Nephron progenitor cell (in vitro differentiated cells): ENCODE measurements at regions not wholly inside any gene's neighbourhood (a gene's known extent, or its start where the extent isn't known, plus 50 kb on each side); places are given as distances from the start of the nearest gene placed in this dataset.

Experiments used
- DNase-seq: peaks from one replicate; pipeline ENCODE4 v3.0.0; 2021
- H3K27ac Mint-ChIP-seq: 2 replicates; pipeline ENCODE4 v1.8.0; 2021; ENCODE audit warnings: mild to moderate bottlenecking, moderate library complexity, mixed read lengths
- H3K27me3 Mint-ChIP-seq: 2 replicates; pipeline ENCODE4 v1.8.0; 2021; ENCODE audit warnings: mild to moderate bottlenecking, low read depth, mixed read lengths; ENCODE audit not compliant: poor library complexity
- H3K36me3 Mint-ChIP-seq: 2 replicates; pipeline ENCODE4 v1.8.0; 2021; ENCODE audit warnings: low read depth, mixed read lengths
- H3K4me1 Mint-ChIP-seq: 2 replicates; pipeline ENCODE4 v1.8.0; 2021; ENCODE audit warnings: mixed read lengths
- H3K4me3 Mint-ChIP-seq: 2 replicates; pipeline ENCODE4 v1.8.0; 2021; ENCODE audit warnings: mild to moderate bottlenecking, moderate library complexity, mixed read lengths
- H3K9me3 Mint-ChIP-seq: 2 replicates; pipeline ENCODE4 v1.8.0; 2021; ENCODE audit warnings: mild to moderate bottlenecking, moderate library complexity, mixed read lengths
- TF ChIP-seq, protein P1 (sequence below): fragments of 200-600 bp; sonication (generic); IDR thresholded peaks from 2 replicates; pipeline ENCODE4 v1.5.0; 2021; ENCODE audit warnings: antibody characterized with exemption

DNA sequence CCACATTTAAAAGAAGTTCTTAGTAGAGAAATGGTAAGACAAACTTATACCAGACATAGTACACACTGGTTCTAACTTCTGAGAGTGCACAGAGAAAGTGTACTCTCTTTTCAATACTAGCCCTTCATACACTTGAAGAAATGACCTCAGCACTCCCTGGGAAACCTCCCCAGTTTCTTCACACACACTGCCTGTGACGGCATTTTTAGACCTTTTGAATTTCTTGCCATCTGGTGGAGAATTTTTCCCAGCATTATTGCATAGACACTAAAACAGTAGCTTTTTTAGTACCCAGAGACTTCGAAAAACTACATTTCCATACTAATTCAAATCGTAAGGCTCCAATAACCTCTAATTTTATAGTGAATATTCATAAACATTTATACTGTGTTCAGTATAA lies 341.6 kb upstream of the MAOA start:
- TF ChIP-seq, protein P1, sequence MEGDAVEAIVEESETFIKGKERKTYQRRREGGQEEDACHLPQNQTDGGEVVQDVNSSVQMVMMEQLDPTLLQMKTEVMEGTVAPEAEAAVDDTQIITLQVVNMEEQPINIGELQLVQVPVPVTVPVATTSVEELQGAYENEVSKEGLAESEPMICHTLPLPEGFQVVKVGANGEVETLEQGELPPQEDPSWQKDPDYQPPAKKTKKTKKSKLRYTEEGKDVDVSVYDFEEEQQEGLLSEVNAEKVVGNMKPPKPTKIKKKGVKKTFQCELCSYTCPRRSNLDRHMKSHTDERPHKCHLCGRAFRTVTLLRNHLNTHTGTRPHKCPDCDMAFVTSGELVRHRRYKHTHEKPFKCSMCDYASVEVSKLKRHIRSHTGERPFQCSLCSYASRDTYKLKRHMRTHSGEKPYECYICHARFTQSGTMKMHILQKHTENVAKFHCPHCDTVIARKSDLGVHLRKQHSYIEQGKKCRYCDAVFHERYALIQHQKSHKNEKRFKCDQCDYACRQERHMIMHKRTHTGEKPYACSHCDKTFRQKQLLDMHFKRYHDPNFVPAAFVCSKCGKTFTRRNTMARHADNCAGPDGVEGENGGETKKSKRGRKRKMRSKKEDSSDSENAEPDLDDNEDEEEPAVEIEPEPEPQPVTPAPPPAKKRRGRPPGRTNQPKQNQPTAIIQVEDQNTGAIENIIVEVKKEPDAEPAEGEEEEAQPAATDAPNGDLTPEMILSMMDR = no peak
- Mint-ChIP-seq H3K9me3 (peaks cover 7% of the 10 kb centered on the region), H3K4me1 (peaks cover 10% of the 10 kb centered on the region), H3K4me3 (no peak overlapping the region), H3K27me3 (no peaks in the 10 kb centered on the region), H3K36me3 (no peaks in the 10 kb centered on the region), H3K27ac (no peak overlapping the region)
- no peak for DNase-seq

GRCh38 chrX:43315622-43316021 lies 340.5 kb upstream of the MAOA start:
- no peaks in the 10 kb centered on the region for H3K27me3 Mint-ChIP-seq
- H3K36me3 Mint-ChIP-seq = no peaks in the 10 kb centered on the region
- H3K9me3 Mint-ChIP-seq = peaks cover 7% of the 10 kb centered on the region
- peaks cover 10% of the 10 kb centered on the region for H3K4me1 Mint-ChIP-seq
- H3K4me3 Mint-ChIP-seq = no peak overlapping the region
- no peak for DNase-seq
- TF ChIP-seq, protein P1 = no peak
- H3K27ac Mint-ChIP-seq = no peak overlapping the region

- no peak for DNase-seq
- H3K27me3 Mint-ChIP-seq = no peaks in the 10 kb centered on the region
- TF ChIP-seq, protein P1 = no peak
These were observed 340.0 kb upstream of the MAOA start for GRCh38 chrX:43316146-43316545.

DNA sequence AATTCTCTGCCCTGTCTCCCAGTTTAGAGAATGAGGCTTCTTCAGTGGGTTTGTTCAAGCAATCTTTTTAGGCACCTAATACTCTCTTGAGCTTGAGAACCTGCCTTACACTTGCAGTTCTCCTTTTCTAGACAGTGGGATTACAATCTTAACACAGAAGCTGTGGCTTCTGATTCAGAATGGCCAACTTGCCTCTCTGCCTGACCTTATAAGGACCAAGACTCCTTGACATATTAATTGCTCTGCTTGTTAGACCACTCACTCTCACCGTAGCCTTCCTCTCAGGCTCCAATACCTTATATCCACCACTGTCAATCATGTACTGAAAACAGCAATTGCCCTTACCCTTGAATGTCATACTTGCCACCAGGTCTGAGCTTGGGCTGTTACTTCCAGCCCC lies 338.7 kb upstream of the MAOA start:
- Mint-ChIP-seq H3K36me3 (no peaks in the 10 kb centered on the region), H3K27me3 (no peaks in the 10 kb centered on the region), H3K27ac (no peak overlapping the region), H3K4me3 (no peak overlapping the region), H3K4me1 (peaks cover under 1% of the 10 kb centered on the region), H3K9me3 (peaks cover 16% of the 10 kb centered on the region)
- no peak for DNase-seq
- TF ChIP-seq, protein P1 = no peak

More at GRCh38 chrX:43316146-43316545, 340.0 kb upstream of the MAOA start:
- H3K27ac Mint-ChIP-seq = no peak overlapping the region
- no peaks in the 10 kb centered on the region for H3K36me3 Mint-ChIP-seq
- peaks cover 11% of the 10 kb centered on the region for H3K9me3 Mint-ChIP-seq
- peaks cover 10% of the 10 kb centered on the region for H3K4me1 Mint-ChIP-seq
- H3K4me3 Mint-ChIP-seq = no peak overlapping the region

GRCh38 chrX:43328358-43328946 lies 327.6 kb upstream of the MAOA start:
- Mint-ChIP-seq H3K27me3 (no peaks in the 10 kb centered on the region), H3K4me1 (no peaks in the 10 kb centered on the region), H3K4me3 (no peak overlapping the region), H3K9me3 (peaks cover 87% of the 10 kb centered on the region), H3K27ac (no peak overlapping the region), H3K36me3 (no peaks in the 10 kb centered on the region)
- TF ChIP-seq, protein P1 = no peak
- DNase-seq = no peak

DNA sequence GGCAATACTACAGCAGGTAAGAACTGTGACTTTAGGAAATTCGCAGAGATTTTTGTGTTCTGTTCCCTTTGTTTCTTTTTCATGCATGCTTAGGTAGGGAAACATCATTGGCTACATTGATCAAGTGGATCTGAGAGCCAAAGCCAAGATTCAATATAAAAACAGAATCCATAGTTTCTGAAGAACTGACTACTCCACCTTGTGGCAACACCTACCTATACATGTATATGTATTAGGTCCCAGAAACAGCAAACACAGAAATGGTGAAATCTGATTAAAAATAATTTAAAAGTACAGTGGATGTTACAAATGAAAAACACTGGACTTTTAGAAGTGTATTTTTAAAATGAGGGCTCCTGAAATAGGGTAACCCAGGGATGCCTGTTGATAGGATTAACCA lies 322.6 kb upstream of the MAOA start:
- no peak overlapping the region for H3K27ac Mint-ChIP-seq
- H3K9me3 Mint-ChIP-seq = peaks cover 47% of the 10 kb centered on the region
- no peak overlapping the region for H3K4me3 Mint-ChIP-seq
- no peaks in the 10 kb centered on the region for H3K36me3 Mint-ChIP-seq
- H3K27me3 Mint-ChIP-seq = no peaks in the 10 kb centered on the region
- no peaks in the 10 kb centered on the region for H3K4me1 Mint-ChIP-seq
- TF ChIP-seq, protein P1 = no peak
- DNase-seq = no peak
